NCI-H526 treated with DMSO at 0.1 percent for 48 hours (cell line): ENCODE measurements at regions not wholly inside any gene's neighbourhood (a gene's known extent, or its start where the extent isn't known, plus 50 kb on each side); places are given as distances from the start of the nearest gene placed in this dataset.
"Not testable (repeated sequence)": the region's sequence is repeated elsewhere in the genome, so short reads cannot be mapped to it uniquely, and the experiment has no call there.

ENCODE experiments used
- DNase-seq: peaks from one replicate; lab custom pipeline; 2025; lab: John Stamatoyannopoulos, UW

- no peak for DNase-seq
Measured at GRCh38 chr22:49697047-49697446, 130.6 kb downstream of the BRD1 start.

DNA sequence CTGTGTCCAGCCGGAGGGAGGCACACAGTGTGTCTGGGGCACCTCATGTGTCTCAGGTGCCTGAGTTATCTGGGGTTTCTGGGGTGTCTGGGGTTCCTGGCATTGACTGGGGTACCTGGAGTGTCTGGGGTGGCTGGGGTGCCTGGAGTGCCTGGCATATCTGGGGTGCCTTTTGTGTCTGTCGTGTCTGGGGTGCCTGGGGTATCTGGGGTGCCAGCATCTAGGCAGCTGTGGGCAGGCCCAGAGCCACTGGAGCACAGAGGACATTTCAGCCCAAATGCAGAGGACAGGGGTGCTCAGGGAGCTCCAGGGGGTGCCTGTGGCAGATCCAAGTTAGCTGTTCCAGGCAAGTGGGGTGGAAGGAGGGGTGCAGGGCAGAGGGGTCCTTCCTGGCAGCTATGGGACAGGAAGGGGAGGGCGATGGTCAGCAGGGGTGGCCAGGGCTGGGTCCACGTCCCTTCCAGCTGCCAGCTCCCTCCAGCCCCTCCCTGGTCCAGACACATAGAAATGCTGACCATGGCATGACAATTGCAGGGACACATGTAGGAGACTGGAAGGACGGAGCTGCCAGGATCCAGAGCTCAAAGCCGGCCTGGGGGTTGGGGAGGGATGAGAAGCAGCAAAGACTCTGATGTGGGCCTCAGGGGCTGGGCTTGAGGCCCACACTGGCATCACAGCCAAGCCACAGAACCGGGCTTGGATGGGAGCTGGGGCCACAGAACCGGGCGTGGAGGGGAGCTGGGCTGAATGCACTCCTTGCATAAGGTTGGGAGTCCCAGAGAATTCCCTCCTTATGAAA is 133.0 kb downstream of the BRD1 start:
- no peak for DNase-seq

GRCh38 chr22:49693848-49694247 is 133.8 kb downstream of the BRD1 start:
- DNase-seq, result no peak

- DNase-seq, result no peak
Measured at GRCh38 chr22:49693416-49693815, 134.3 kb downstream of the BRD1 start.

DNA sequence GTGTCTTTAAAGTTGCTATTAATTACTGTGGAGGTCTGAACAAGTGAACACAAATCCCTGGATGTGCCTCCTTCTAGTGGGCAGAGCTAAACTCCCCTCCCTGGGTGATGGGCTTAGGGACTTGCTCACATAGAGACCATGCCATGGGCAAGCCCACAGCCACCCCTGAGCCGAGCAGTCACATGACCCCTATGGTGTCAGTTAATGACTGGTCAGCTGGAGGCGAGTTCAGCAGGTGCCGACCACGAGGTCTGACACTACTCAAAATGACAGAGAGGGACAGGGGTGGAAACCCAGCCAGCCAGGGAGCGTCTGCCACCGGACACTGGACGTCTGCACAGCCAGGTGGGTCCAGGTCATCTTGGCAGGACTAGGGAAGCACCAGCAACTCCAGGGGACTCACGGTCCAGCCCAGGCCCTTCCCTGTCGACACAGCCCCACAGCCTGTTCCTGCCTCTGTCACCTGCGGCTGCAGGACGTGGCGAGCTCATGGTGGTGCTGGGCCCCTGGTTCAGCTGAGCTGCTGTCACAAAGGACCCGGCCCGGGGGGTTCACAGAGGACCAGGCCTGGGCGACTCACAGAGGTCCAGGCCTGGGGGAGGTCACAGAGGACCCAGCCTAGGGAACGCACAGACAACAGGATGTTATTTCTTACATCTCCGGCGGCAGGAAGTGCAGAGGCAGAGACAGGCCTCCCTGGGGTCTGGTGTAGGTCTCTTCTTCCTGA is 135.0 kb downstream of the BRD1 start:
- no peak for DNase-seq

GRCh38 chr22:49691256-49691655 is 136.4 kb downstream of the BRD1 start:
- DNase-seq, result no peak

DNA sequence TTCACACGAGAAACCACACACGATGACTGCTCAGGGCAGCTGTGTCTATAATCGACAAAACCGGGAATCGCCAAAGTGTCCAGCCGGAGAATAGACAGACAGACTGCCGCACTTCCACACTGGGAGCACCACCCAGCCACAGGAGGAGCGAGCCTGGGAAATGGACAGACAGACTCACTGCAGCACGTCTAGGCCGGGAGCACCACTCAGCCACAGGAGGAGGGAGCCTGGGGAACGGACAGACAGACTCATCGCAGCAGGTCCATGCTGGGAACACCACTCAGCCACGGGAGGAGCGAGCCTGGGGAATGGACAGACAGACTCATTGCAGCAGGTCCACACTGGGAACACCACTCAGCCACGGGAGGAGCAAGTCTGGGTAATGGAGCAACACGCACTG is 137.2 kb downstream of the BRD1 start:
- no peak for DNase-seq

DNA sequence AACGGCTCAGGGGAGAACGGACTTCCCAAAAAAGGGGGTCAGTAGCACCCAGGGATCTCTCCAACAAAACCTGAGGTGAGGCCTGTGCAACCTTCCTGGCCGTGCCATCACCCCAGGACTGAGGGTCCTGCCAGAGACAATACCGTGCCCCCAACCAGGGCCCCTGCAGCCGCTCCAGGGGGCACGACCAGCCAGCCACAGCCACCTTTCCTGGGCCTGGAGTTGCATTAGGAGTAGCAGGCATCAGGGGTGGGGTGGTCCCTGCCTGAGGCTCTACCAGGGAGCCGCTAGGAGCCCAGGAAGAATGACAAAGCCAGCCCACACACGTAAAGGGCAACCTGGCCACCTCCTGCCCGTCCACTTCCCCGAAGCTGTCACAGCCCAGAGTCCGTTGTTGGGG is 137.8 kb downstream of the BRD1 start:
- no peak for DNase-seq

GRCh38 chr22:49689255-49689770 is 138.4 kb downstream of the BRD1 start:
- no peak for DNase-seq

DNA sequence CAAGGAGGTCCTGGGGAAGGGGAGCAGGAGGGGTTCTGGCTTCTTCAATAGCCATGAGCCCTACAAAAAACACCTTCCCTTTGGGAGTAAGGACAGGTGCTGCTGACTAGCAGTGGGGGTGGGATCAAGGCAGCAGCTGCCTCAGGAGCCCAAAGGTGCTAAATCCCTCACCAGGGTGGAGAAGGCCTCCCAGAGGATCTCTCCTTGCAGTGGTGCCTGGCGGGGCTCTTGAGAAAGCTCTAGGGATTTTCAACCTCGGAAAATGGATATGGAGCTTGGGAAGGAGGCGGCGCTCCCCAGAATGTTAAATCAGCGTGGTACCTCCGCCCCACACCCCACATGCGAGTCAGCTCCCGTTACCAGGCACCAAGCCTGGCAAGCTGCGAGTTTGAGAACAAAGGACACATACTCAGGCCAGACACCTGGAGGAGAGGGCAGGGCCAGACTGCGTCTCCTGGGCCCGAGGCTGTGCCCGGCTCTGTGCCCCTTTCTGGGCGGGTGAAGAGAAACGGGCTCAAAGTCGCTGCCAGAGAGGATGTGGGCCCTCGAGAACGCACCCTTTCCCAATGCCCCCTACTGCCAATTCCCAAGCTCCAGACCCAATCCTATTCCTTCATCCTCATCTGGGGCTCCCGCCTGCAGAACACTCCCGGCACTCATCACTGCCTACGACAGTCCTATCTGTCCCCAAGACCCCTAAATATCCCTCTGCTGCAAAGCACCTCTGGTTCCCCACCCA is 139.0 kb downstream of the BRD1 start:
- DNase-seq, result no peak

DNA sequence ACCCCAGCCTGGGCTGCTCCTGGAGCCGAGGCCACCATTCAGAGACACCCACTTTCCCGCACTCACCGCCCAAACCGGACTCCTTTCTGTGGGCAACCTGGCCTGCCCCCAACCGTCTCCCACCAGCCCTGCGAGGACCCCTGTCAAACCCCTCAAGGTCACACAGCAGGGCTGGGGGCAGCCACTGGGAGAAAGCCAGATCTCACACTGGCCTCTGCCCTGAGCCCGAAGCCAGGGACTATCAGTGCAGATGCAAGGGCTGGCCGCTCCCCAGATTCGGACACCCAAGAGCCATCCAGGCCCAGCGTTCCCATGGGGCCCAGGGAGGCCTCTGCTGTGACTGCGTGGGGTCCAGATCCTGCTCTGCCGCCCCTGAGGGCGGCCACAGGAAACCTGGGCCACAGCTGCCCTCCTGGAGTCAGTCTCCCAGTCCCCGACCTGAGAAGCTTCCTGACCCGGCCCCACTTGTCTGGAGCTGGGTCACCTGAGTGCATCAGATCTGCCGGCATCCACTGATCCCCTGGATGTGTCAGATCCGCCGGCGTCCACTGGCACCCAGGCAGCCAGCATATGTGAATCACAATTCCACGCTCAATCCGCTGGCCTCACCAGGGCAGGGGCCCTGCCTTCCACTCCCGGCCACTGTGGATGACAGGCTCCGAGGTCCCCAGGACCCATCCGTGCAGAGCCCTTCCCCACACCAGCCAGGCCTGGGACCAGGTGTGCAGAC is 139.7 kb downstream of the BRD1 start:
- no peak for DNase-seq

DNA sequence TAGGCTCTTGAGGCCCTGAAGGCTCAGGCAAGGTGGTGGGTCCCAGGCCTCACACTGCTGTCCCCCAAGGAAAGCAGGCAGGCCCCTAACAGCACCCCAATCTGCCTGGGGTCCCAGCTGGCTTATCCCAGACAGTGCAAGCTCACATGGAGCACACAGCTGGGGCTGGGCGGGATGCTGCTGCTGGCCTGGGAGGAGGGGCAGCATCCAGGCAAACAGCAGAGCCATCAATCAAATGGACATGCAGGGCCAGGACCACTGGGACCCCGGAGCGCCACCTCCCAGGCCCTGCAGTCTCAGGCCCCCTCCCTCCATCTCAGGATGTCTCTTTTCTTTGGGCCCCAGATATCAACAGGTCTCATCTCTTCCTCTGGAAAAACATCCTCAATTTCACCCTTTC is 140.3 kb downstream of the BRD1 start:
- no peak for DNase-seq

GRCh38 chr22:49686495-49687219 is 141.0 kb downstream of the BRD1 start:
- no peak for DNase-seq

GRCh38 chr22:49685686-49686085 is 142.0 kb downstream of the BRD1 start:
- no peak for DNase-seq

- no peak for DNase-seq
Measured at GRCh38 chr22:49685116-49685515, 142.6 kb downstream of the BRD1 start.

- DNase-seq, result no peak
Measured at GRCh38 chr22:49683032-49683431, 144.6 kb downstream of the BRD1 start.

GRCh38 chr22:49680819-49681218 is 146.9 kb downstream of the BRD1 start:
- DNase-seq, result not testable (repeated sequence)

GRCh38 chr22:49678842-49679170 is 148.9 kb downstream of the BRD1 start:
- DNase-seq, result no peak

DNA sequence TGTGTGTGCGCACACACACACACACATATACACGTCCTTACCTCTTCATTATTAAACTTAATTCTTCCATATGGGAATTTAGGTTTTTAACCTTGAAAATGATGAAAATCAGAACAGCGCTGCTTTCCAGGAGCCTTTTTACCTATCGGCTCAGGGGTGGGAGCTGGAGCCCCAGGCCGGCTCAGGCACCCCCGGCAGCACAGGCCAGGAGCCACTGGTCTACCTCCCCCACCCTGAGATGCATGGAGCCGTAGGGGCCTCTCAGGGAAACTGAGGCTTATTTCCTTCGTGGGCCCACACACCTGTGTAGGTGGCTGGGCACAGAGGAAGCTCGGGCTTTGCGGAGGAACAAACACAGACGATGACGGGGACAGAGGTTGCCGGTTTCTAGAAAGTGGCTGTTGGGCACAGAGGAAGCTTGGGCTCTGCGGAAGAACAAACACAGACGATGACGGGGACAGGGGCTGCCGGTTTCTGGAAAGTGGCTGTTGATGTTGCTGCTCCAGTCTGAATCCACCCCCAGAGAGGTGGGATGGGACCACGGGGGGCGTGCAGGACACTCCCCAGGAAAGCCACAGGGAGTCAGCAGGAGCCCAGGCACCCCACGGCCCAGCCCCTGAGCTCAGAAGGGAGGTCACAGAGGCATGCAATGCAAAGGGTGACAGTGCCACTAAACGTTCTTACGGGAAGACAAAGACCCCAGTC is 149.4 kb downstream of the BRD1 start:
- no peak for DNase-seq

GRCh38 chr22:49677495-49677889 is 150.2 kb downstream of the BRD1 start:
- DNase-seq, result no peak
